ENCODE measurements at regions not wholly inside any gene's neighbourhood (a gene's known extent, or its start where the extent isn't known, plus 50 kb on each side); places are given as distances from the start of the nearest gene placed in this dataset.
"Not testable (repeated sequence)": the region's sequence is repeated elsewhere in the genome, so short reads cannot be mapped to it uniquely, and the experiment has no call there.

GRCh38 chr11:47928426-47928825, 51.9 kb upstream of the PTPRJ start:
- peaks cover 36% of the 10 kb centered on the region for H3K4me1 Mint-ChIP-seq (ENCODE audit: low read depth)
- intact Hi-C loops (cut with micrococcal nuclease) = no loop called here
- H3K4me3 Mint-ChIP-seq = peak overlapping the region; percentile 34

GRCh38 chr11:47924184-47924691, 56.1 kb upstream of the PTPRJ start:
- peak overlapping the region; percentile 33 for H3K27ac Mint-ChIP-seq
- H3K36me3 Mint-ChIP-seq (ENCODE audit: low read depth) = no peaks in the 10 kb centered on the region
- H3K4me1 Mint-ChIP-seq (ENCODE audit: low read depth) = peaks cover 55% of the 10 kb centered on the region
- H3K9me3 Mint-ChIP-seq = no peaks in the 10 kb centered on the region
- no peaks in the 10 kb centered on the region for H3K27me3 Mint-ChIP-seq
- intact Hi-C loops (cut with micrococcal nuclease) = no loop called here
- no peak overlapping the region for H3K4me3 Mint-ChIP-seq

More at GRCh38 chr11:47928426-47928825, 51.9 kb upstream of the PTPRJ start:
- Mint-ChIP-seq H3K27me3 (no peaks in the 10 kb centered on the region), H3K9me3 (no peaks in the 10 kb centered on the region), H3K27ac (peak overlapping the region; percentile 74), H3K36me3 (ENCODE audit: low read depth) (no peaks in the 10 kb centered on the region)

- H3K27me3 Mint-ChIP-seq = no peaks in the 10 kb centered on the region
- intact Hi-C loops (cut with micrococcal nuclease) = no loop called here
- H3K27ac Mint-ChIP-seq = peak overlapping the region; percentile 33
Observed at GRCh38 chr11:47923667-47924066, 56.7 kb upstream of the PTPRJ start.

GRCh38 chr11:47921080-47921555, 59.2 kb upstream of the PTPRJ start:
- peak overlapping the region; percentile 92 for H3K27ac Mint-ChIP-seq
- peaks cover 52% of the 10 kb centered on the region for H3K4me1 Mint-ChIP-seq (ENCODE audit: low read depth)
- H3K9me3 Mint-ChIP-seq; H3K36me3 Mint-ChIP-seq (ENCODE audit: low read depth); intact Hi-C loops (cut with micrococcal nuclease); H3K4me3 Mint-ChIP-seq; H3K27me3 Mint-ChIP-seq: not testable (repeated sequence)

More at GRCh38 chr11:47923667-47924066, 56.7 kb upstream of the PTPRJ start:
- Mint-ChIP-seq H3K4me1 (ENCODE audit: low read depth) (peaks cover 55% of the 10 kb centered on the region), H3K9me3 (no peaks in the 10 kb centered on the region), H3K4me3 (no peak overlapping the region), H3K36me3 (ENCODE audit: low read depth) (no peaks in the 10 kb centered on the region)

- no peaks in the 10 kb centered on the region for H3K36me3 Mint-ChIP-seq (ENCODE audit: low read depth)
- no peaks in the 10 kb centered on the region for H3K27me3 Mint-ChIP-seq
- peak overlapping the region; percentile 92 for H3K27ac Mint-ChIP-seq
- H3K4me3 Mint-ChIP-seq = no peak overlapping the region
- intact Hi-C loops (cut with micrococcal nuclease) = loop anchor here (5.0 kb wide), 1 partner anchor 57 kb away; no protein-coding TSS in a partner anchor
- H3K9me3 Mint-ChIP-seq = no peaks in the 10 kb centered on the region
- H3K4me1 Mint-ChIP-seq (ENCODE audit: low read depth) = peaks cover 52% of the 10 kb centered on the region
Observed at GRCh38 chr11:47918882-47919495, 61.4 kb upstream of the PTPRJ start.

- intact Hi-C loops (cut with micrococcal nuclease) = loop anchor here (5.0 kb wide), 1 partner anchor 56 kb away; no protein-coding TSS in a partner anchor
- Mint-ChIP-seq H3K36me3 (ENCODE audit: low read depth) (no peaks in the 10 kb centered on the region), H3K4me3 (peak overlapping the region; percentile 39), H3K9me3 (no peaks in the 10 kb centered on the region), H3K27me3 (no peaks in the 10 kb centered on the region), H3K4me1 (ENCODE audit: low read depth) (peaks cover 59% of the 10 kb centered on the region), H3K27ac (peak overlapping the region; percentile 92)
Observed at GRCh38 chr11:47918370-47918690, 62.0 kb upstream of the PTPRJ start.

GRCh38 chr11:47917599-47918369, 62.6 kb upstream of the PTPRJ start:
- Mint-ChIP-seq H3K4me1 (ENCODE audit: low read depth) (peaks cover 64% of the 10 kb centered on the region), H3K27me3 (no peaks in the 10 kb centered on the region), H3K9me3 (no peaks in the 10 kb centered on the region), H3K36me3 (ENCODE audit: low read depth) (no peaks in the 10 kb centered on the region), H3K27ac (peak overlapping the region; percentile 92), H3K4me3 (peak overlapping the region; percentile 39)
- intact Hi-C loops (cut with micrococcal nuclease) = loop anchor here (5.0 kb wide), 1 partner anchor 55 kb away; no protein-coding TSS in a partner anchor

GRCh38 chr11:47916361-47916841, 64.0 kb upstream of the PTPRJ start:
- Mint-ChIP-seq H3K9me3 (no peaks in the 10 kb centered on the region), H3K4me1 (ENCODE audit: low read depth) (peaks cover 73% of the 10 kb centered on the region), H3K27me3 (no peaks in the 10 kb centered on the region), H3K27ac (peak overlapping the region; percentile 50), H3K36me3 (ENCODE audit: low read depth) (no peaks in the 10 kb centered on the region), H3K4me3 (no peak overlapping the region)
- intact Hi-C loops (cut with micrococcal nuclease) = loop anchor here (5.0 kb wide), 1 partner anchor 54 kb away; no protein-coding TSS in a partner anchor

GRCh38 chr11:47915783-47916182, 64.6 kb upstream of the PTPRJ start:
- H3K36me3 Mint-ChIP-seq (ENCODE audit: low read depth) = no peaks in the 10 kb centered on the region
- no peaks in the 10 kb centered on the region for H3K27me3 Mint-ChIP-seq
- no peak overlapping the region for H3K4me3 Mint-ChIP-seq
- intact Hi-C loops (cut with micrococcal nuclease) = loop anchor here (5.0 kb wide), 1 partner anchor 53 kb away; no protein-coding TSS in a partner anchor
- no peaks in the 10 kb centered on the region for H3K9me3 Mint-ChIP-seq
- H3K4me1 Mint-ChIP-seq (ENCODE audit: low read depth) = peaks cover 69% of the 10 kb centered on the region
- H3K27ac Mint-ChIP-seq = no peak overlapping the region

GRCh38 chr11:47915374-47915773, 65.0 kb upstream of the PTPRJ start:
- intact Hi-C loops (cut with micrococcal nuclease) = loop anchor here (5.0 kb wide), 1 partner anchor 53 kb away; no protein-coding TSS in a partner anchor
- H3K36me3 Mint-ChIP-seq (ENCODE audit: low read depth) = no peaks in the 10 kb centered on the region
- no peaks in the 10 kb centered on the region for H3K9me3 Mint-ChIP-seq
- H3K27ac Mint-ChIP-seq = no peak overlapping the region
- no peaks in the 10 kb centered on the region for H3K27me3 Mint-ChIP-seq
- H3K4me1 Mint-ChIP-seq (ENCODE audit: low read depth) = peaks cover 65% of the 10 kb centered on the region
- no peak overlapping the region for H3K4me3 Mint-ChIP-seq

- H3K9me3 Mint-ChIP-seq = no peaks in the 10 kb centered on the region
- H3K36me3 Mint-ChIP-seq (ENCODE audit: low read depth) = no peaks in the 10 kb centered on the region
- H3K27me3 Mint-ChIP-seq = no peaks in the 10 kb centered on the region
- no peak overlapping the region for H3K27ac Mint-ChIP-seq
- no peak overlapping the region for H3K4me3 Mint-ChIP-seq
- H3K4me1 Mint-ChIP-seq (ENCODE audit: low read depth) = peaks cover 61% of the 10 kb centered on the region
- intact Hi-C loops (cut with micrococcal nuclease) = loop anchor here (5.0 kb wide), 1 partner anchor 52 kb away; no protein-coding TSS in a partner anchor
Observed at GRCh38 chr11:47914743-47915142, 65.6 kb upstream of the PTPRJ start.

- H3K9me3 Mint-ChIP-seq = no peaks in the 10 kb centered on the region
- no peak overlapping the region for H3K4me3 Mint-ChIP-seq
- no peaks in the 10 kb centered on the region for H3K27me3 Mint-ChIP-seq
- H3K36me3 Mint-ChIP-seq (ENCODE audit: low read depth) = no peaks in the 10 kb centered on the region
- intact Hi-C loops (cut with micrococcal nuclease) = no loop called here
- peaks cover 53% of the 10 kb centered on the region for H3K4me1 Mint-ChIP-seq (ENCODE audit: low read depth)
- no peak overlapping the region for H3K27ac Mint-ChIP-seq
Observed at GRCh38 chr11:47913529-47914244, 65.5 kb upstream of the NUP160 start.

GRCh38 chr11:47912843-47913437, 64.8 kb upstream of the NUP160 start:
- Mint-ChIP-seq H3K27ac (no peak overlapping the region), H3K27me3 (no peaks in the 10 kb centered on the region), H3K36me3 (ENCODE audit: low read depth) (no peaks in the 10 kb centered on the region), H3K9me3 (no peaks in the 10 kb centered on the region), H3K4me1 (ENCODE audit: low read depth) (peaks cover 53% of the 10 kb centered on the region), H3K4me3 (no peak overlapping the region)
- intact Hi-C loops (cut with micrococcal nuclease) = no loop called here

Measured in dendritic cell treated with granulocyte-macrophage colony-stimulating factor and Interleukin-4, amounts not matched to agents 40 ng/mL and 50 ng/mL, for 4 days (primary cell).